GM18868 (cell line): ENCODE measurements at regions not wholly inside any gene's neighbourhood (a gene's known extent, or its start where the extent isn't known, plus 50 kb on each side); places are given as distances from the start of the nearest gene placed in this dataset.
"Not testable (repeated sequence)": the region's sequence is repeated elsewhere in the genome, so short reads cannot be mapped to it uniquely, and the experiment has no call there.

ENCODE experiments used
- ATAC-seq: cut with Tn5 transposase; IDR thresholded peaks from one replicate; pipeline ENCODE4 v1.9.1; 2021; ENCODE audit warnings: mild to moderate bottlenecking, moderate library complexity; ENCODE audit not compliant: unreplicated experiment

- ATAC-seq: not testable (repeated sequence)
Measured at GRCh38 chr7:65069476-65069875, 63.0 kb upstream of the ERV3-1 start.

DNA sequence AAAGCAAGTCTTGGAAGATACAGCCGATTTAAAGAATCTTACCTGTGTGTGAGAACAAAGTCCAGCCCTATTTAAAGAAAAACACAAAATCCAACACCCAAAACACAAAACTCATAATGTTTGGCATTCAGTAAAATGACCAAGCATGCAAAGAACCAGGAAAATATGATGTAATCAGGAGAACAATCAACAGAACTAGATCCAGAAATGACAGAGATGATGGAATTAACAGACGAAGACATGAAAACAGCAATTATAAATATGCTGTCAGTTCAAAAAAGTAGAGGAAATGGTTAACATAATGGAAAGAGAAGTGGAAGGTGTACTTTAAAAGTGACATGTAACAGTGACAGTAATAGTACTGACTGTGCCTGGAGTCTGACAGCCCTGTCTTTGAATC lies 56.1 kb upstream of the ERV3-1 start:
- not testable (repeated sequence) for ATAC-seq

DNA sequence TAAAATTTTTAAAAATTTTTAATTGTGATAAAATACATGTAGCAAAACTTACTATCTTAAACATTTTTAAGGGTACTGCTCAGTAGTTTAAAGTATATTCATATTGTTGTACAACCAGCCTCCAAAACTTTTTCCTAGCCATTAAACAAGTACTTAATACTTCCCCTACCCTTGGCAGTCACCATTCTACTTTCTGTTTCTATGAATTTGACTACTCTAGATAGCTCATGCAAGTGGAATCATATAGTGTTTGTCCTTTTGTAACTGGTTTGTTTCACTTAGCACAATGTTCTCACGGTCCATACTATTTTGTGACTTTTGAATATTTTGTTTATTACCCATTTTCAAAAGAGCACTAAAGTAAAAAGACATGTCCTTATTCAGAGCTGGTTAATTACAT lies 52.8 kb upstream of the ERV3-1 start:
- peak; percentile 55 for ATAC-seq
